ENCODE measurements at regions not wholly inside any gene's neighbourhood (a gene's known extent, or its start where the extent isn't known, plus 50 kb on each side); places are given as distances from the start of the nearest gene placed in this dataset.
"Not testable (repeated sequence)": the region's sequence is repeated elsewhere in the genome, so short reads cannot be mapped to it uniquely, and the experiment has no call there.

DNA sequence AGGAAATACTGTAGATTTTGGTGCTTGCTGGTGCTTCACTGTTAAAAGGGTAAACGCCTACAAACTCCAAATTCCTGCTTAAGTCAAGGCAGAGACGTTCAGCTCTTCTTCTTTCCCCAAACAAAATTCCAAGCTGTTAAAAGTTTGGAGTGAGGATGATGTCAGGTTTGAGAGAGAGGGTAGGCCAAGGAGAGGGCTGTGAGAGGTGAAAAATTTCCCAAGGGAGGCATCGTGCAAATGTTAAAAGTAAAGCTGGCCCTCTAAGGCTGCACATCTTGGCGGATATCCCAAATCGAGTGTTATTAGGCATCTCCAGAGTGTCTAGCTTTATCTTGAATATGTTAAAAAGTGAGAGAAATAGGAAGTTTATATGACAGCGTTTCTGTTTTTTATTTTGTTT is 651.8 kb downstream of the QKI start:
- no peaks in the 10 kb centered on the region for H3K9me3 Mint-ChIP-seq
- ChIA-PET CTCF (no interaction called here), POLR2A (no interaction called here)
- no peaks in the 10 kb centered on the region for H3K4me1 Mint-ChIP-seq
- H3K27ac Mint-ChIP-seq: no peak overlapping the region
- H3K27me3 Mint-ChIP-seq: no peaks in the 10 kb centered on the region
- H3K36me3 Mint-ChIP-seq (ENCODE audit: low read depth): no peaks in the 10 kb centered on the region
- DNase-seq: no peak
- no peak overlapping the region for H3K4me3 Mint-ChIP-seq

DNA sequence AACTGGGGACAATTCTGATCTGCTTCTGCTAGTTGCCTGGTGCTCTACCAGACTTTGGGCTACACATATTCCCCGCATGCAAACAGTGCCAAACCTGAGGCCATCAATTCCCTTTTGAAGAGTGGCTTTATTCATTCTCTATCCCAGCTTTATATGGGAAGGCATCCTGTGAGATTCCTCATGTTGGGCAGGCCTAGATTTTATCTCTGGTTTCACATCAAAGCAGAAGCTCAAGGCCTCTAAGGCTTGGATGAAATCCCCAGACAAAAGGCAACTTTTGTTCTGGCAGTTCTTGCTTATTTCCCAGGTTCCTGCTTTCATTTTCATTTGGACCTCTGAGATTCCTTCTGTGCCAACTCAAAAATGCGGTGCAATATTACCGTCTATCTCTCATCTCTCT is 648.8 kb downstream of the QKI start:
- Mint-ChIP-seq H3K27ac (no peak overlapping the region), H3K4me3 (no peak overlapping the region), H3K9me3 (no peaks in the 10 kb centered on the region), H3K36me3 (ENCODE audit: low read depth) (no peaks in the 10 kb centered on the region), H3K27me3 (no peaks in the 10 kb centered on the region), H3K4me1 (no peaks in the 10 kb centered on the region)
- ChIA-PET POLR2A (no interaction called here), CTCF (no interaction called here)
- DNase-seq: no peak

GRCh38 chr6:164062872-164063271 is 648.4 kb downstream of the QKI start:
- H3K4me3 Mint-ChIP-seq: no peak overlapping the region
- POLR2A ChIA-PET: no interaction called here
- H3K9me3 Mint-ChIP-seq: no peaks in the 10 kb centered on the region
- no peak overlapping the region for H3K27ac Mint-ChIP-seq
- CTCF ChIA-PET: no interaction called here
- DNase-seq: no peak
- no peaks in the 10 kb centered on the region for H3K4me1 Mint-ChIP-seq
- H3K36me3 Mint-ChIP-seq (ENCODE audit: low read depth): no peaks in the 10 kb centered on the region
- no peaks in the 10 kb centered on the region for H3K27me3 Mint-ChIP-seq

DNA sequence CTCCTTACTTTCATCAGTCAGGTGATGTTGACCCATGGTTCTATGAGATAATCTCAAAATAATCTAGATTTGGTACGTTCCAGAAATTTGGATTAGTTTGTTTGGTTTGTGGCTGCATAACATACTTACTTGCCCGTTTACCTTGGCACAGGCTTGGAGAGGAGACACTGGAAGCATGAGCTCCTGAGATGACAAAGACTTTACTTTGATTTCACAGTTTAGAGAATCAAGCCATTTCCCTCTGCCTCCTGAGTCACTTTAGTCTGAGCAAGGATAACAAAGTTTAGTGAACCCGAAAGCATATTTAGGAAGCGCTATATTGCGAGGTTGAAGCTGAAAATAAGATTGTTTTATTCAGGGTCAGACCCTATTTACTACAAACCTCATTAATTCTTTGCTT is 643.4 kb downstream of the QKI start:
- CTCF ChIA-PET: no interaction called here
- Mint-ChIP-seq H3K36me3 (ENCODE audit: low read depth) (no peaks in the 10 kb centered on the region), H3K27me3 (no peaks in the 10 kb centered on the region), H3K27ac (no peak overlapping the region), H3K9me3 (no peaks in the 10 kb centered on the region), H3K4me1 (no peaks in the 10 kb centered on the region), H3K4me3 (no peak overlapping the region)
- POLR2A ChIA-PET: no interaction called here
- DNase-seq: no peak

DNA sequence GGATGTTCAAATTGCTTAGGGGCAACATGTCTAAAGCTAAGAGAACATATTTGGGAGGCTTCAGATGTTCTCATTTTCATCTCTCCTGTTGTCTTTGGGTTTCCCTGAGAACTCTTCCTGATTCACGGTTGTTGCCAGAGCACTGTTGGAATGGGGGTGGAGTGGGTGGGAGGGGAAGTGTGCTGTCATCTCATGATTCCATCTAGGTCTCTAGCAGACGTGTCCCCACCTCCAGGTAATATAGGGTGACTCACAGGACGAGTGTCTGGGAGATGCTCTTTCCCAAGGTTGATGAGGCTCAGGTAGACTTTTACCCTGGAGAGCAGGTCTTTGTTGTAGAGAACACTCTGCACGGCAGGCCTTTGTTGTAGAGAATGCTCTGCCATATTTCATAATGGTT is 636.9 kb downstream of the QKI start:
- no peaks in the 10 kb centered on the region for H3K9me3 Mint-ChIP-seq
- no peak for DNase-seq
- no peaks in the 10 kb centered on the region for H3K4me1 Mint-ChIP-seq
- H3K4me3 Mint-ChIP-seq: no peak overlapping the region
- no peaks in the 10 kb centered on the region for H3K27me3 Mint-ChIP-seq
- no peak overlapping the region for H3K27ac Mint-ChIP-seq
- ChIA-PET CTCF (no interaction called here), POLR2A (no interaction called here)
- H3K36me3 Mint-ChIP-seq (ENCODE audit: low read depth): no peaks in the 10 kb centered on the region

DNA sequence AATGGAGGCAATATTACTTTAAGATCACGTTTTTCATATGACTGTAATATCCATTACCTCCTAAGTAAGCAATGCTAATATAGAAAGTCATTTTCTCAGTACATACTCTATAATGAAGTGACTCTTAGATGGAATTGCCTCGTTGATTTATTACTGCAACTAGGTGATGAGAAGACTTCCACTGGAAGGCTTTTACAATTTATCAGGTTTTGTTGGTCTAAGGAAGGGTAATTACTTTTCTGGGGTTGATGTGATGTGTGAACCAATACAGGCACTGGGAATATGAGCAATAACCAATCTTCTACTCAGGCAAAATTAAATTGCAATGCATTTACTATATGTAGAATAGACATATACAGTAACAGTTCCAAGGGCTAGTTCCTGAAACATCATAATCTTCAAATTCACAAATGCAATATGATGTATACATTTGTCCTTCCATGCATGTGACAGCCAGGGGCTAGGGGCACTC is 635.0 kb downstream of the QKI start:
- CTCF ChIA-PET: no interaction called here
- no peaks in the 10 kb centered on the region for H3K9me3 Mint-ChIP-seq
- no peaks in the 10 kb centered on the region for H3K27me3 Mint-ChIP-seq
- POLR2A ChIA-PET: no interaction called here
- H3K36me3 Mint-ChIP-seq (ENCODE audit: low read depth): no peaks in the 10 kb centered on the region
- DNase-seq: no peak
- no peak overlapping the region for H3K4me3 Mint-ChIP-seq
- no peak overlapping the region for H3K27ac Mint-ChIP-seq
- H3K4me1 Mint-ChIP-seq: no peaks in the 10 kb centered on the region

DNA sequence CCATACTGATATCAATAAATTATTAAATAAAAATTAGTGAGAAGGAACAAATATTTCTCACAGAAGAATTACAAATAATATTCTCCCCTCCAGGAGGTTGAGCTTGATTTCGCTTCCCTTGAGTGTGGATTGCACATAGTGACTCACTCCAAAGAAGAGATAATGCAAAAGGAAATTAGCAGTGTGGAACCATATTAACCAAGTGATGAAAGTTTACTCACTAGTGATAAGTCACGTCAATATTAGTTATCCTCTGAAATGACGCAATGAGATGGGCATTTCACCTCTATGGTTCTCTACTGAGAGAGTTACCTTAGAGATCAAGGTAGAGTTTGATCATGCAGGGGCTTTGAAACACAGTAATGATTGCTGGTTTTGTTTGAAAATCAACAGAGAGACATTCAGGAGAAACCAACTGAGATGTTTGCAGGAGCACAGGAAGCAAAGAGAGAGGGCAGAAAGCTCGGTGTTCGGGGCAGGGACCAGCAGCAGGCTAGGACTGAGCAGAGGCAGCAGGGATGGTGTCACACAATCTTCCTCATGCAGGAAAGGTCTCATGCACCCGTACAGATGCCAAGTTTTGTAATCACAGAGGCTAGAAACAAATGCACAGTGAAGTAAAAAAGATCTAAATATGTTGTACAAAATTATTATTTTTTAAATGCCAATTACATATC is 634.5 kb downstream of the QKI start:
- Mint-ChIP-seq H3K4me1 (no peaks in the 10 kb centered on the region), H3K4me3 (no peak overlapping the region), H3K27ac (no peak overlapping the region), H3K9me3 (no peaks in the 10 kb centered on the region), H3K36me3 (ENCODE audit: low read depth) (no peaks in the 10 kb centered on the region), H3K27me3 (no peaks in the 10 kb centered on the region)
- ChIA-PET POLR2A (no interaction called here), CTCF (no interaction called here)
- no peak for DNase-seq

- POLR2A ChIA-PET: no interaction called here
- H3K9me3 Mint-ChIP-seq: peaks cover 3% of the 10 kb centered on the region
- CTCF ChIA-PET: no interaction called here
Measured at GRCh38 chr6:164045082-164045481, 630.6 kb downstream of the QKI start.

GRCh38 chr6:164043656-164044055 is 629.1 kb downstream of the QKI start:
- H3K36me3 Mint-ChIP-seq (ENCODE audit: low read depth); CTCF ChIA-PET; H3K9me3 Mint-ChIP-seq; H3K4me1 Mint-ChIP-seq; H3K4me3 Mint-ChIP-seq; H3K27ac Mint-ChIP-seq; DNase-seq; POLR2A ChIA-PET; H3K27me3 Mint-ChIP-seq: not testable (repeated sequence)

More at GRCh38 chr6:164045082-164045481, 630.6 kb downstream of the QKI start:
- H3K27me3 Mint-ChIP-seq: no peaks in the 10 kb centered on the region
- no peaks in the 10 kb centered on the region for H3K4me1 Mint-ChIP-seq
- no peak for DNase-seq
- H3K36me3 Mint-ChIP-seq (ENCODE audit: low read depth): no peaks in the 10 kb centered on the region
- no peak overlapping the region for H3K4me3 Mint-ChIP-seq
- H3K27ac Mint-ChIP-seq: no peak overlapping the region

DNA sequence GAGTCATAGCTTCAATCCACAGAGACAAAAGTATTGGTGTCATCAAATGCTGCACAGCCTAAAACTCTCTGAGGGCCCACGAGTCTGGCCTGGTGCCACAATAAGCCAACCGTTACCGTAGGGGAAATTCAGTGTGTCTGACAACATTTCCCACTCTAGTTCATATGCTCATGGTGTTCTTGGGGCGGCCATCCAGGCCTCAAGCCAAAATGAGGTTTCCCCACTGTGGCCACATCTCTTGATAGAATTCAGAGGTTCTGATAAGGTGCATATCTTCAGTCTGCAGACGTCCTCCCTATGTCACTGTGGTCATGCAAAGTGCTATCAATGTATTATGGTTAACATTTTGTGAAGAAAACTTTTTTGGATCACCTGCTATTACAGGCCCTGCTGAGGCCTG is 627.7 kb downstream of the QKI start:
- no peaks in the 10 kb centered on the region for H3K27me3 Mint-ChIP-seq
- no peak overlapping the region for H3K27ac Mint-ChIP-seq
- no peak overlapping the region for H3K4me3 Mint-ChIP-seq
- CTCF ChIA-PET: no interaction called here
- no peaks in the 10 kb centered on the region for H3K4me1 Mint-ChIP-seq
- POLR2A ChIA-PET: no interaction called here
- no peaks in the 10 kb centered on the region for H3K36me3 Mint-ChIP-seq (ENCODE audit: low read depth)
- peaks cover 3% of the 10 kb centered on the region for H3K9me3 Mint-ChIP-seq
- no peak for DNase-seq

- Mint-ChIP-seq H3K27ac (no peak overlapping the region), H3K4me1 (no peaks in the 10 kb centered on the region), H3K36me3 (ENCODE audit: low read depth) (no peaks in the 10 kb centered on the region), H3K4me3 (no peak overlapping the region), H3K27me3 (no peaks in the 10 kb centered on the region), H3K9me3 (peaks cover 3% of the 10 kb centered on the region)
- no peak for DNase-seq
- POLR2A ChIA-PET: no interaction called here
- CTCF ChIA-PET: no interaction called here
Measured at GRCh38 chr6:164040994-164041393, 626.5 kb downstream of the QKI start.

DNA sequence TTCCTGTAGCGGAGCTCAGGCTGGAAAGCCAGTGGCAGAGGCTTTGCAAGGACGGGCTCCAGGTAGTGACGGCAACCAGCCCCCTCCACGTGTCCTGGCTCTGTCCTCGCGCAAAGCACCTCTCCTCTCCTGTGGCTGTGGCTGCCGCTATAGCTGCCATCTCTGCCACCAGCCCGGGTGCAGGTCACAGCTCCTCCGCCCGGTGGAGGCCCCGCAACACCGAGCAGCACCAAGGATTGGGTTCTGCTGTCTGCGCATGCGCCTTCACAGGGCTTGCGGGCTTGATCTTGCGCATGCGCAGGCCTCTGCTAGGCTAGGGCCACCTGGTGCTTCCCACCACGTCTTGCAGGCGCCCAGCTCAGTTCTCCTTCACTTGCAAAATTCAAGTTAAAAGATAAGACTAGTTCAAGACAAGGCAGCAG is 625.4 kb downstream of the QKI start:
- CTCF ChIA-PET: no interaction called here
- peak overlapping the region; percentile 24 for H3K4me3 Mint-ChIP-seq
- H3K27me3 Mint-ChIP-seq: no peaks in the 10 kb centered on the region
- H3K4me1 Mint-ChIP-seq: no peaks in the 10 kb centered on the region
- no peaks in the 10 kb centered on the region for H3K36me3 Mint-ChIP-seq (ENCODE audit: low read depth)
- POLR2A ChIA-PET: no interaction called here
- H3K9me3 Mint-ChIP-seq: peaks cover 3% of the 10 kb centered on the region
- H3K27ac Mint-ChIP-seq: no peak overlapping the region
- peak; percentile 60 for DNase-seq

- Mint-ChIP-seq H3K27me3 (no peaks in the 10 kb centered on the region), H3K27ac (no peak overlapping the region), H3K4me3 (no peak overlapping the region), H3K36me3 (ENCODE audit: low read depth) (no peaks in the 10 kb centered on the region), H3K4me1 (no peaks in the 10 kb centered on the region), H3K9me3 (no peaks in the 10 kb centered on the region)
- ChIA-PET POLR2A (no interaction called here), CTCF (no interaction called here)
- DNase-seq: no peak
Measured at GRCh38 chr6:164037171-164037870, 622.8 kb downstream of the QKI start.

DNA sequence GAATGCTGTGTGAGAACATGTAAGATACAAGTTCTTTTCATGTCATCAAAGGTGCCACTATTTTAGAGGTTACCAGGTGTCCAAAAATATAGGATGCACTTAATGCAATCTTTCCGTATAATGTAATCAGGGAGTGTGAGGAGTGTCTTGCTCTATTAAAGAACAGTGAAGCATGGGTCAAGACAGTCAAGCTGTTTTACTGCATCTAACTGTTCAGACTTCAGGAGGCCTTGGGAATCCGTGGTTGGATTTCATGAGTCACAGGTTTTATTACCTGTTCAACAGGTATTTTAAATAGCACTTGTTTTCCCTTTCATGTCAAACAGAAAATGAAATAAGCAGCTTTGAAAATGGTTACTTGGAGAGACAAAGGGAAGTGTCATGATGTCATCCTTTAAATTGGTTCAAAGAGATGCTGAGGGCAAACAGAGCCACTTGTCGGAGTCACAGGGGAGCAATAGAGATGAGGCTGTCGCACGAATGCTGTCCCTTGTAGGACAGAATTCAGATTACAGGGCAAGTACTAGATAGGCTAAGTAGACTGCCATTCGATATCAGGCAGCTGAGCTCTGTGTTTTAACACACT is 621.5 kb downstream of the QKI start:
- H3K27ac Mint-ChIP-seq: no peak overlapping the region
- H3K4me3 Mint-ChIP-seq: no peak overlapping the region
- ChIA-PET CTCF (no interaction called here), POLR2A (no interaction called here)
- H3K4me1 Mint-ChIP-seq: no peaks in the 10 kb centered on the region
- no peaks in the 10 kb centered on the region for H3K9me3 Mint-ChIP-seq
- no peaks in the 10 kb centered on the region for H3K36me3 Mint-ChIP-seq (ENCODE audit: low read depth)
- no peak for DNase-seq
- no peaks in the 10 kb centered on the region for H3K27me3 Mint-ChIP-seq
